Adrenal gland (tissue), 9 donors: ENCODE measurements at regions not wholly inside any gene's neighbourhood (a gene's known extent, or its start where the extent isn't known, plus 50 kb on each side); places are given as distances from the start of the nearest gene placed in this dataset.

ENCODE experiments used
- DNase-seq, 7 donors: peaks; one replicate each; pipeline ENCODE4 v3.0.0-alpha.2; 2019 to 2020
- H3K27ac ChIP-seq, 5 donors: fragments of 200-600 bp; sonication (generic) in 4 of 5; 1 replicate in 3 of 5; 2 replicates in 2 of 5; pipeline versions ENCODE4 v1.5.1 to v1.8.0; 2016 to 2020; ENCODE audit warnings: mild to moderate bottlenecking in 1 of 5
- H3K27me3 ChIP-seq: fragments of 200-600 bp; 2 replicates; pipeline ENCODE4 v1.8.0; 2021
- H3K36me3 ChIP-seq, 2 donors: fragments of 200-600 bp; replicated peaks in 1 of 2; 1 replicate in 1 of 2; 2 replicates in 1 of 2; pipeline versions ENCODE4 v1.5.1 to v1.8.0; 2018 to 2022
- H3K4me1 ChIP-seq, 2 donors: fragments of 200-600 bp; replicated peaks in 1 of 2; 1 replicate in 1 of 2; 2 replicates in 1 of 2; pipeline versions ENCODE4 v1.5.1 to v1.8.0; 2018 to 2021
- H3K4me3 ChIP-seq, 4 donors: fragments of 200-600 bp; sonication (generic) in 3 of 4; one replicate each; pipeline ENCODE4 v1.5.1; 2016 to 2018
- H3K9me3 ChIP-seq, 3 donors: fragments of 200-600 bp; sonication (generic) in 1 of 3; replicated peaks in 1 of 3; 1 replicate in 2 of 3; 2 replicates in 1 of 3; pipeline versions ENCODE4 v1.5.1 to v1.8.0; 2016 to 2021
- POLR2A ChIP-seq, 2 donors: fragments of 450-650 bp; IDR thresholded peaks; one replicate each; pipeline ENCODE4 v1.6.1; 2017; ENCODE audit warnings: antibody characterized with exemption in 2 of 2, mild to moderate bottlenecking in 2 of 2, moderate library complexity in 1 of 2
- WGBS, 4 donors: extraction: QIAGEN DNeasy Blood & Tissue Kit in 2 of 4; methylation state at CpG; one replicate each; pipeline versions ENCODE4 v1.1.5 to v1.1.7; 2013 to 2017; 5-methylcytosine and 5-hydroxymethylcytosine counted together
- intact Hi-C, 2 donors: fragments of 100-400 bp; cut with DNase I; formaldehyde crosslinking; loops; one replicate each; pipeline versions ENCODE4 v1.14.1 to v1.15.0; 2022 to 2023
- TF ChIP-seq, protein P1 (sequence below), 6 experiments: fragments of 450-650 bp in 4 of 6; fragments of 200-600 bp in 2 of 6; sonication (generic) in 1 of 6; IDR thresholded peaks; 1 replicate in 5 of 6; 2 replicates in 1 of 6; pipeline versions ENCODE4 v1.5.1 to v1.8.0; 2016 to 2021; ENCODE audit warnings: antibody characterized with exemption in 6 of 6, mild to moderate bottlenecking in 2 of 6, moderate library complexity in 1 of 6
- donor health status: healthy with polysubstance abuse.
- donor health status: Bipolar disorder and iron deficiency.
- donor health status: DM: yes; HTN: yes; CAD: no.
- donor health status: DM: no; HTN: no; CAD: no.
- donor health status: DM: no; HTN: no; CAD: no.

DNA sequence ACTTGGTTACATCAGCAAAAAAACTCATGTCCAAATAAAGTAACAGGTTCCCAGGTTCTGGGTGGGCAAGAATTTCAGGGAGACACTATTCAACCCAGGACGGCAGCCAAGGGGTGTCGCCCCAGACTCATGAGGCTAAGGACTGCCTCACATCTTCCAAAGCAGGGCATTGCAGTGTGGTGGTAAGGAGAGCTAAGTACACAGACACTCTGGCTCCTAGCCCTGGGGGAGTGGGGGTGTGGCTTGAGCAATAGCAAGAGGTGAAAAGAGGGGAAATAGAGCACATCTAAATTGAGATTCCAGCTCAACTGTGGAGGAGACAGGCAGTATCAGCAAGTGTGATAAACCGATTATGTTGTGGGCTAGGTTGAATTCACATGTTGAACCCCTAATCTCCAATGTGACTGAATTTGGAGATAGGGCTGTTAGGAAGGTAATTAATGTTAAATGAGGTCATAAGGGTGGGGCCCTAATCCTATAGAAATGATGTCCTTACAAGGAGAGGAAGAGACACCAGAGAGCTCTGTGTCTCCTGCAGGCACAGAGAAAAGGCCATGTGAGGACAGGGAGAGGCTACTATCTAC, 49.9 kb upstream of the MARCHF11 start:
- WGBS, 4 donors: 54 to 86% (median 78%) methylated on average over 3 of the region's 3 CpGs
- intact Hi-C loops: no loop called here
- Histone ChIP-seq H3K36me3 (no peaks in the 10 kb centered on the region), H3K4me1 (no peaks in the 10 kb centered on the region), H3K27me3 (no peaks in the 10 kb centered on the region), H3K9me3 (no peaks in the 10 kb centered on the region), H3K27ac (no peak overlapping the region), H3K4me3 (no peak overlapping the region)
- no peak for DNase-seq
- TF ChIP-seq, protein P1, sequence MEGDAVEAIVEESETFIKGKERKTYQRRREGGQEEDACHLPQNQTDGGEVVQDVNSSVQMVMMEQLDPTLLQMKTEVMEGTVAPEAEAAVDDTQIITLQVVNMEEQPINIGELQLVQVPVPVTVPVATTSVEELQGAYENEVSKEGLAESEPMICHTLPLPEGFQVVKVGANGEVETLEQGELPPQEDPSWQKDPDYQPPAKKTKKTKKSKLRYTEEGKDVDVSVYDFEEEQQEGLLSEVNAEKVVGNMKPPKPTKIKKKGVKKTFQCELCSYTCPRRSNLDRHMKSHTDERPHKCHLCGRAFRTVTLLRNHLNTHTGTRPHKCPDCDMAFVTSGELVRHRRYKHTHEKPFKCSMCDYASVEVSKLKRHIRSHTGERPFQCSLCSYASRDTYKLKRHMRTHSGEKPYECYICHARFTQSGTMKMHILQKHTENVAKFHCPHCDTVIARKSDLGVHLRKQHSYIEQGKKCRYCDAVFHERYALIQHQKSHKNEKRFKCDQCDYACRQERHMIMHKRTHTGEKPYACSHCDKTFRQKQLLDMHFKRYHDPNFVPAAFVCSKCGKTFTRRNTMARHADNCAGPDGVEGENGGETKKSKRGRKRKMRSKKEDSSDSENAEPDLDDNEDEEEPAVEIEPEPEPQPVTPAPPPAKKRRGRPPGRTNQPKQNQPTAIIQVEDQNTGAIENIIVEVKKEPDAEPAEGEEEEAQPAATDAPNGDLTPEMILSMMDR (IDR thresholded peaks at IDR 0.05): no peak
- no peak for TF ChIP-seq POLR2A (IDR thresholded peaks at IDR 0.05)
